ENCODE measurements at regions not wholly inside any gene's neighbourhood (a gene's known extent, or its start where the extent isn't known, plus 50 kb on each side); places are given as distances from the start of the nearest gene placed in this dataset.

DNA sequence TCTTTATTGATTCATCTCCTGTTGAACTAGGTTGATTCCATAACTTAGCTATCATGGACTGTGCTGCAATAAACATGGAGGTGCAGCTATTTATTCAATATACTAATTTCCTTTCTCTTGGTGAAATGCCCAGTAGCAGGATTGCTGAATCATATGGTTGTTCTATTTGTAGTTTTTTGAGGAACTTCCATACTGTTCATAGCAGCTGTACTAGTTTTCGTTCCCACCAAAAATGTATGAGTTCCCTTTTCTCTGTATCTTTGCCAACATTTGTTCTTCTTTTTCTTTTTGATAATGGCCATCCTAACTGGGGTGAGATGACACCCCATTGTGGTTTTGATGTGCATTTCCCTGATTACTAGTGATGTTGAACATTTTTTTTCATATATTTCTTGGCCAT lies 87.2 kb upstream of the NAV2 start:
- TF ChIP-seq NCOA6 (IDR thresholded peaks at IDR 0.05) (no peak), FOXM1 (IDR thresholded peaks at IDR 0.05; ENCODE audit: low read depth) (no peak), FOXM1 (CRISPR knock-in tag; IDR thresholded peaks at IDR 0.05; ENCODE audit: low read depth) (no peak), EP300 (IDR thresholded peaks at IDR 0.05; ENCODE audit: low read length) (no peak), EGR1 (conservative IDR thresholded peaks at IDR 0.05) (no peak), NFE2L1 (tag; IDR thresholded peaks at IDR 0.05; ENCODE audit: borderline replicate concordance, low read depth) (no peak), JUND (IDR thresholded peaks at IDR 0.05; ENCODE audit: borderline replicate concordance, low read depth, low read length) (no peak), JUND (tag; IDR thresholded peaks at IDR 0.05; ENCODE audit: borderline replicate concordance, low read depth, low read length) (no peak), KLF16 (IDR thresholded peaks at IDR 0.05) (no peak), BACH1 (tag; IDR thresholded peaks at IDR 0.05) (no peak), SREBF1 (IDR thresholded peaks at IDR 0.05; ENCODE audit: borderline replicate concordance, low read depth, low read length) (no peak)
